ENCODE measurements at regions not wholly inside any gene's neighbourhood (a gene's known extent, or its start where the extent isn't known, plus 50 kb on each side); places are given as distances from the start of the nearest gene placed in this dataset.
A peak's percentile ranks its signal among the peaks of the same experiment; 100 is the strongest.

- DNase-seq, result peak; percentile 100
Observed at GRCh38 chr3:117589454-117589853, 879.9 kb downstream of the TUSC7 start.

DNA sequence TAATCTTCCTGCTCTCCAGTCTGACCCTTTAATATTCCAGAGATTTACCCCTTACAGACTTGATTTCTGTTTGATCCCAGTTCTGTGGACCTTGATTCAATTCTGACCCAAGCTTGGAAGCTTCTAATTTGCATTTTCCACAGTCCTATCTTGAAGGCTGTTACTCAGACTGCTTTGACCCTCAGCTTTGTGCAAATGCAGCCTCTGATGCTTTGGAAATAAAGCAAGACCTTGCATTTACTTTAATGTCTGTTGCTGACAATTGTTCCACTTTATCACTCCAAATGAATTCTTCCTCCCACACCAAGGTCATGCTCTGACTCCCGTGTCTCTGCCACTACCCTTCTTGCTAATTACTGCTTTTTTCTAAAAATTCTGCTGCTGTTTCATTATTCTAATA, 886.0 kb downstream of the TUSC7 start:
- no peak for DNase-seq

DNA sequence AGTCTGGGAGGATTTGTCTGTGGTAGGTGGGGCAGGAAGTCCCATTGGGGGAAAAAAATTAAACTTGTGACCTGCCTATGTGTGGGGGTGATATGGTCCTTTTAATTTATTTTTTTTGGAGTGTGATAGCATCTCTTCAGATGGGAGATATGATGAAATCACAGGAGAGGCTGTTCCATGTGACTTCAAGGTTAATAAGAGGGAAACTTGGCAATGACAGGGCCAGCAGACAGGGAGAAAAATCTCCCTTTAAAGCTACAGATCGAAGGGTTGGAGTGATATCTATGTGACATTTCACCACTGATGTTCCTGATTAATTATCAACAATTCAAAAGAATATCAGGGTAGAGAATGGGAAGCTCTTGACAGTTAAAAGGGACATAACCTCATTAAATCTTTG, 886.9 kb downstream of the TUSC7 start:
- DNase-seq, result no peak

DNA sequence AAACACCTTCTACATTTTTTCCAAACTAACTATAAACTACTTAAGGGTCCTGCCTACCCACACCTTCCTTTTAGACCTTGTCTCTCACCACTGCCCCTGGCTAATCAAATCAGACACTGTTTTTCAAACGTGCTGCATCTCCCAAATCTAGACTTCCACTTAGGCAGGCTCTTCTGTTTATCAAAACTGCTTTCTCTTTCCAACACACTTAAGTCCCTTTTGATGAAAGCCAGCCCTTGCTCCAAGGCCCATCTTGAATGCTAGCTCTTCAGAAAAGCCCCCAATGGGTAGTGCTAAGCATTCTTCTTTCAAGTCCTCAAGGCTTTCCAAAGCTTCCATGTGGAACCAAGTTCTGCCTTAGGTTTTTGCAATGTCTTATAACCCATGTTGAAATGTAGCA, 888.3 kb downstream of the TUSC7 start:
- DNase-seq, result no peak

DNA sequence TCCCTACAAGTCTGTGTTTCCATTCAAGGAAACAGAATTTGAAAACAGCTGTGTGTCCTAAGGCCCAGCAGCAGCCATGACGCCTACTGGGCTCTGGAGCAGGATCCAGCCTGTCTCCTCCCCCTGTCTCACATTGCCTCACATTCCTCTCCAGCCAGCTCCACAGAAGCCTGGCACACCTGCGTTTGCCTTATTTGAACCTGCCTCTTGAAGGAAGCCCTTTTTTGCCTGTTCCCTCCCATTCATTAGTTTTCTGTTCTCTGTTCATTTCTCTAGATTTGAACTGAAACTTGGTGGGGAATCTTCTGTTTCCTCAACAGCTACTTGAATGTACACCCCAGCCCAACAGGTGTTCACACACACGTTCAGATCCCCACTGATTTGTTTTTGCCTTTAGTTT, 890.5 kb downstream of the TUSC7 start:
- no peak for DNase-seq

DNA sequence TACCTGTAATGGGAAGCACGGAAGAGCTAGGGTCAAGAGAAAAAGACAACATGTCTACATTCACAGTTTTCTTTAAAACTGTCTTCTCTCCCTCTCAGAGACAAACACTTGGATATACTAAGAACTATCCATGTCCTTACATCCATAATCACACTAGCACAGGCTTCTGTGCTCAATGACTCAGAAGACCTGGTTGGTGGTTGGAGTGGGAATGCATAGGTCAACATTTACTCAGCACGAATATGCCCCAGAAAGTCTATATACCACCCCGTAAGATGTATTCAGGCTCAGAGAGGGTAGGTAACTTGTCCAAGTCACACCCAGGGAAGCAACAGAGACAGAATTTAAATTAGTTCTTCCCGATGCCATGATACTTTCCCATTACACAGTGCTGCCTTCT, 891.1 kb downstream of the TUSC7 start:
- no peak for DNase-seq

DNA sequence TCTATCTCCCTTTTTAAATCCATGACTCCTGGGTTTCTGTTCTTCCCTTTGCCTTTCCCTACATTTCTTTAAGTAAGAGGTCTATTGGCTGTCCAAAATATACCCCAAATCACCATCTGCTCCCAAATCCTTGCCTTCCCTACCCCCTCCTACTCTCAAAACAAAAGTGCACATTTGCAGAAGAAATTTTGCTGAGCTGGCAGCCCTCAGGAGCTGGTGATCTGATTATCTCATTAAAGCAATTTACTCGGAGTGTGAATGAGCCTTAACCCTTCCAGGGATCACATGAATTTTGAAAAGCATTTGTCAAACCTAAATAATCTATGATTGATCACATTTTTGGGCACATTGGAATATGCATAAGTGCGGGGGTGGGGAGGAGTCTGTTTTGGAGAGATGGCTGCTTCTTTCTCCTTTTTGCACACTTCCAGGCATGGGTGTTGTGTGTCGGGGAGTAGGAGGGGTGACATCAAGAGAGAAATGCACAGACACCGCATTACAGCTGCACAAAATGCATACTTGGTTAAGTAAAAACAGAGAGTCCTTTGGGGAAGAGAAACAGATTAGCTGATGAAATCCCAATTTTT, 892.6 kb downstream of the TUSC7 start:
- DNase-seq, result peak; percentile 38

- DNase-seq, result no peak
Observed at GRCh38 chr3:117603097-117603496, 893.5 kb downstream of the TUSC7 start.

DNA sequence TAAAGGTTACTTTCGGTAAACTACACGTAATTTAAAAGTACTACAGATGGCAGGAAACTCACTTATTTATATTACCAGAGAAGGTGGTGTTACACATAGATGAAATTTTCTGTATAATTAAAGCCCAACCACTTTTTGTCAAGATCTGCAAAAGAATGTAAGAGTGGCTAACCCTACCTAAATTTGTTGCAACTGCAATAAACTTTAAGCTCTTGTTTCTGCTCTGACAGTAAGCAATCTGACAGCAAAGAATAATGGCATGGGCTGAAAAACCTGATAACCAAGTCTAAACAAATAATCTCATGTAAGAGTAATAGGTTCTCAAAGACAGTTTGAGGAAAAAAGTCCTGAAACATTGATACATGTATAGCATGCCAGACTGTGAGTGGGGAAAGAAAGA, 897.3 kb downstream of the TUSC7 start:
- no peak for DNase-seq

GRCh38 chr3:117609330-117609729, 899.8 kb downstream of the TUSC7 start:
- DNase-seq, result no peak

GRCh38 chr3:117610156-117610555, 900.6 kb downstream of the TUSC7 start:
- no peak for DNase-seq

DNA sequence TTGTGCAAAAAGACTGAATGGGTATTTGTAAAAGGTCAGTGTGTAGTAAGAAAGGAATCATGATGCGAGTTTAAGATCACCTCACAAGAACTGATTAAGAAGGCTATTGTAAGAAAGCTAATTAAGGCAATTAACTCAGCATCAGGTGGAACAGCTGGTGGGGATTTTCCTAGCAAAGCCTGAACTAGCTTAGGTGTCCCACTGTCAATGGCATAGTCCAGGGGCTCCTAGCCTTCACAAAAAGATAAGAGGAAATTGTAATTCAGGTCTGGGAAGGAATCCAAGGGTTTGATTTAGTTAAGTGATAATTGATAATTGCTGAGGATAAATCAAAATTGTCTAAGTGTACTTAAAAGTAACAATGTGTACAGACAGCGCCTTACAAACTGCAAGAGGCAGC, 901.6 kb downstream of the TUSC7 start:
- peak; percentile 100 for DNase-seq

DNA sequence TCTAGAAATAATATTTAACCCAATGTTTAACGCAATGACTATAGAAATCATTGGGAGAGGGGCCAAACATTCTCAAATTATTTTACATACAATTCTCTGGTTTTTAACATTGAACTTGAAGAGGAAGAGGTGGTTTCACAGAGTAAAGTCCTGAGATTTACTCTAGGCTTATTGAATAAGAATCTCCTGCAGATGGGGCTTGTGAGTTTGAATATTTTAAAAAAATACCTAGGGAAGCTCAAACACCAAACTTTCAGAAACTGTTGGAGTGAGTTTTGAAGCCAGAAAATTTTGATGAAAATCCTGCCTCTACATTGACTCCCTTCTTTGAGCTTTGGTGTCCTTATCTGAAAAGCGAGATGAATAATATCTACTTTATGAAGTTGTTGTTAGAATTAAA, 906.6 kb downstream of the TUSC7 start:
- no peak for DNase-seq

DNA sequence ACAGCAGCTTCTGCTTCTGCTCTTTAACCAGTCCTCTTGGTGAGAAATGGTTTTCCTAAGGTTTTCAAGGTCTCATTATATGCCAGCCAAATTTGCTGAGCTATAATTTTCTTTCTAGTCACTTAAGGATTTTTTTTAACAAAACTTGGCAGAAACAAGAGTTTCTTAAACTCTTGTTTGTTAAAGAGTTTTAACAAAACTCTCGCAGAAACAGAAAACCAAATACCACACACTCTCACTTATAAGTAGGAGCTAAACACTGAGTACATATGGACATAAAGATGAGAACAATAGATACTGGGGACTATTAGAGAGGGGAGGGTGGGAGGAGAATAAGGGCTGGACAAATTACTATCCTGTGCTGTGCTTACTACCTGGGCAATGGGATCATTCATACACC, 908.3 kb downstream of the TUSC7 start:
- DNase-seq, result no peak

DNA sequence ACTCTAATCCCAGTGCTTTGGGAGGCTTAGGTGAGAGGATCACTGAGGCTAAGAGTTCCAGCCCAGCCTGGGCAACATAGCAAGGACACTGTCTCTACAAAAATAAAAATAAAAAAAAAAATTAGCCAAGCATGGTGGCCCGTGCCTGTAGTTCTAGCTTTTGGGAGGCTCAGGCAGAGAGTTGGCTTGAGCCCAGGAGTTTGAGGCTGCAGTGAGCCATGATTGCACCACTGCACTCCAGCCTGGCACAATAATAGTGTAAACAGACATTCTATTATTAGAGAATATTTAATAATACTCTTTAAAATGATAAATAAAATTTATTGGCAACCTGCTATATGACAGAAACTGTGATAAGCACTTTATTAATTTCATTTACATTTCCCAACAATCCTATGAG, 908.9 kb downstream of the TUSC7 start:
- peak; percentile 17 for DNase-seq

GRCh38 chr3:117619805-117620204, 910.2 kb downstream of the TUSC7 start:
- DNase-seq, result no peak

GRCh38 chr3:117622171-117622841, 912.7 kb downstream of the TUSC7 start:
- no peak for DNase-seq

GRCh38 chr3:117624424-117624823, 914.8 kb downstream of the TUSC7 start:
- DNase-seq, result no peak

DNA sequence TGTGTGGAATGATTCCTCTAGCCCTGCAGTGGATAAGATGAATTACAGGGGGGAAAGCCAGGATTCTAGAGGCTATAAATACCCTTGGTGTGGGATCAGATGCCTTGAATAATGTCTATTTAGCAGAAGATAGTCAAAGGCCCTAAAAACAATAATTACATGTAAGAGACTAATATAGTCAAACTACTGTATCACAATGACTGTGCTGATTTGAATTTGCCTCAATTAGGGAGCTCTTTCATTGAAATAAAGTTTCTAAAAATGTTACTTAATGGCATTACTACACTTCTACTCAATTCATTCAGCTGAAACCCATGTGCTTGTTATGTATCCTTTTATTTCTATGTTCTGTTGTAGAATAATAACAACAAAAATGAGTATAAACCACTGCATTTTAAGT, 915.6 kb downstream of the TUSC7 start:
- no peak for DNase-seq

DNA sequence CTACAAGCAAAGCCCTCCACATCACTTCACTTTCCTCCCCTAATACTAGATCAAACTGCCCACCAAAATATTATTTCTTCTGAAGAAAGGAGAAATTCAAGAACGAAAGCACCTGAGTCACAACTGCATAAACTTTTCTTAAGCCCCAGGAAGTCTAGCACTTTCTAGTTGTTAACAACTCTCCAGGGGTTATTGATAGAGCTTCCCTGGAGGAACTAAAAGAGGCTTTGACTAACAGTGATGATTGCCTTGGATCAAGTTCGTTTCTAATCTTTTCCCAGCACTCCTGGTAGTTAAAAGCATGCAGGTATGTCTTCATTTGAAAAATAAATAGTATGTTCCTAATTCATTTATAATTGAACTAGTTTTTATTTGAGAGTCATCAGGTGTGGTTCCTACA, 917.0 kb downstream of the TUSC7 start:
- DNase-seq, result no peak

GRCh38 chr3:117628823-117629291, 919.3 kb downstream of the TUSC7 start:
- peak; percentile 100 for DNase-seq

GRCh38 chr3:117629505-117629904, 919.9 kb downstream of the TUSC7 start:
- DNase-seq, result no peak

- DNase-seq, result no peak
Observed at GRCh38 chr3:117630469-117630868, 920.9 kb downstream of the TUSC7 start.

DNA sequence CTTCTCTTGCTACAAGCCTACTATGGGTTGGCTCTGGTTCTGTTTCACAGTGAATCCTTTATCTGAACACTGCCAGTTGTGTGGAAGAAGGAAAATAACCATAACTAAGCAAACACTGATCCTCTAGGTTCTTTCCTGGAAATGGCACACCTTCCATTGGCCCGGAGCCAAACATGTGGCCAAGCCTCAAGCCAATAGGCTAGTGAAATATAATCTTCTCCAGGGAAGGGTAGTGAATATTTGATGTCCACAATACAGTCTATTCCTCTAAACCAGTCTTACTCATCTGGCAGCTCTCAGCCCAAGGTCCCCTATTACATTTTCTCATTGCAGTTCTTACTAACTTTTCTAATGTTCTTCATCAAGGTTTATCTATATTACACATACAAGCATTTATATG, 921.3 kb downstream of the TUSC7 start:
- DNase-seq, result peak; percentile 28

DNA sequence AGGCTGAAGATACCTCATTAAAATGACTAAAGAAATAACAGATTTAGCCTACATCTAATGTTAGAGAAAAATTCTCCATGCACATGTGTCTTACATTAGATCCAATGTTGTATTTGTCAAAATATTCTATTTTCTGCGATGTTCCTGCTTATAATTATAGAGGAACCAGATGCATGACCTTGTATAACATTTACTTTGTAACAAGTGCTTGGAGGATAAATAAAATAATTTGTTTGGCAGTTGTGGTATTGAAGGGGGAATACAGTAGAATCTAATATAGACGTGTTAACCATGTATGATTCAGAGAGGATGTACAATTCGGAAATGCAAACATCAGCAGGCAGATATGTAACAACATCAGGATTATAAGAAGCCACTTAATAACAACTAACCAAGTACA, 922.2 kb downstream of the TUSC7 start:
- DNase-seq, result no peak
